IPS-20b (cell line): ENCODE measurements at regions not wholly inside any gene's neighbourhood (a gene's known extent, or its start where the extent isn't known, plus 50 kb on each side); places are given as distances from the start of the nearest gene placed in this dataset.

Experiments
- H3K27ac ChIP-seq: one replicate; pipeline ENCODE4 v1.5.1; 2013; ENCODE audit warnings: low read length
- H3K27me3 ChIP-seq: 2 replicates; pipeline ENCODE4 v1.6.1; 2013; ENCODE audit warnings: mild to moderate bottlenecking, low read length, inconsistent platforms; ENCODE audit not compliant: insufficient read depth
- H3K36me3 ChIP-seq: 2 replicates; pipeline ENCODE4 v1.6.1; 2013; ENCODE audit warnings: low read depth, mild to moderate bottlenecking, inconsistent platforms, low read length, moderate library complexity; ENCODE audit not compliant: insufficient read depth
- H3K4me1 ChIP-seq: 2 replicates; pipeline ENCODE4 v1.6.1; 2013; ENCODE audit warnings: mild to moderate bottlenecking, control low read depth, inconsistent platforms, low read length, moderate library complexity; ENCODE audit not compliant: insufficient read depth
- H3K4me3 ChIP-seq: 2 replicates; pipeline ENCODE4 v1.5.1; 2013; ENCODE audit warnings: mild to moderate bottlenecking, low read length, inconsistent platforms
- H3K9ac ChIP-seq: 2 replicates; pipeline ENCODE4 v1.6.1; 2013; ENCODE audit warnings: low read depth, mild to moderate bottlenecking, inconsistent platforms, low read length, moderate library complexity
- H3K9me3 ChIP-seq: 2 replicates; pipeline ENCODE4 v1.6.1; 2013; ENCODE audit warnings: mild to moderate bottlenecking, low read depth, low read length, inconsistent platforms; ENCODE audit not compliant: insufficient read depth

- no peak overlapping the region for H3K27ac ChIP-seq
- no peak overlapping the region for H3K4me3 ChIP-seq
- H3K9ac ChIP-seq: no peak overlapping the region
- no peaks in the 10 kb centered on the region for H3K9me3 ChIP-seq
- no peaks in the 10 kb centered on the region for H3K27me3 ChIP-seq
- H3K4me1 ChIP-seq: no peaks in the 10 kb centered on the region
- no peaks in the 10 kb centered on the region for H3K36me3 ChIP-seq
These were observed 280.0 kb upstream of the SHH start for GRCh38 chr7:156092307-156092706.

- Histone ChIP-seq H3K27ac (no peak overlapping the region), H3K27me3 (no peaks in the 10 kb centered on the region), H3K4me1 (no peaks in the 10 kb centered on the region), H3K4me3 (no peak overlapping the region), H3K9me3 (no peaks in the 10 kb centered on the region), H3K36me3 (no peaks in the 10 kb centered on the region), H3K9ac (no peak overlapping the region)
These were observed 279.3 kb upstream of the SHH start for GRCh38 chr7:156091519-156092080.

- H3K9me3 ChIP-seq: no peaks in the 10 kb centered on the region
- H3K36me3 ChIP-seq: no peaks in the 10 kb centered on the region
- no peaks in the 10 kb centered on the region for H3K4me1 ChIP-seq
- H3K9ac ChIP-seq: no peak overlapping the region
- H3K27me3 ChIP-seq: no peaks in the 10 kb centered on the region
- no peak overlapping the region for H3K4me3 ChIP-seq
- H3K27ac ChIP-seq: no peak overlapping the region
These were observed 278.7 kb upstream of the SHH start for GRCh38 chr7:156090988-156091387.

GRCh38 chr7:156089222-156089621, 277.0 kb upstream of the SHH start:
- Histone ChIP-seq H3K4me3 (no peak overlapping the region), H3K4me1 (no peaks in the 10 kb centered on the region), H3K9me3 (no peaks in the 10 kb centered on the region), H3K27ac (no peak overlapping the region), H3K9ac (no peak overlapping the region), H3K27me3 (no peaks in the 10 kb centered on the region), H3K36me3 (no peaks in the 10 kb centered on the region)

- Histone ChIP-seq H3K27me3 (no peaks in the 10 kb centered on the region), H3K9me3 (no peaks in the 10 kb centered on the region), H3K9ac (no peak overlapping the region), H3K4me3 (no peak overlapping the region), H3K4me1 (no peaks in the 10 kb centered on the region), H3K27ac (no peak overlapping the region), H3K36me3 (no peaks in the 10 kb centered on the region)
These were observed 275.9 kb upstream of the SHH start for GRCh38 chr7:156088115-156088514.

GRCh38 chr7:156082048-156083040, 270.1 kb upstream of the SHH start:
- Histone ChIP-seq H3K4me1 (no peaks in the 10 kb centered on the region), H3K9me3 (peaks cover 2% of the 10 kb centered on the region; the same call in 1 of the 2 replicates), H3K27ac (no peak overlapping the region), H3K36me3 (no peaks in the 10 kb centered on the region), H3K4me3 (no peak overlapping the region), H3K9ac (no peak overlapping the region), H3K27me3 (no peaks in the 10 kb centered on the region)

- no peaks in the 10 kb centered on the region for H3K36me3 ChIP-seq
- H3K9me3 ChIP-seq: peaks cover 2% of the 10 kb centered on the region; the same call in 1 of the 2 replicates
- H3K4me3 ChIP-seq: no peak overlapping the region
- no peak overlapping the region for H3K27ac ChIP-seq
- no peak overlapping the region for H3K9ac ChIP-seq
- no peaks in the 10 kb centered on the region for H3K27me3 ChIP-seq
- H3K4me1 ChIP-seq: no peaks in the 10 kb centered on the region
These were observed 268.3 kb upstream of the SHH start for GRCh38 chr7:156080596-156080995.

- Histone ChIP-seq H3K27ac (no peak overlapping the region), H3K27me3 (no peaks in the 10 kb centered on the region), H3K4me1 (no peaks in the 10 kb centered on the region), H3K9ac (no peak overlapping the region), H3K4me3 (no peak overlapping the region), H3K36me3 (no peaks in the 10 kb centered on the region), H3K9me3 (peaks cover 2% of the 10 kb centered on the region; the same call in 1 of the 2 replicates)
These were observed 267.8 kb upstream of the SHH start for GRCh38 chr7:156080046-156080445.

- no peaks in the 10 kb centered on the region for H3K27me3 ChIP-seq
- H3K4me1 ChIP-seq: no peaks in the 10 kb centered on the region
- no peak overlapping the region for H3K9ac ChIP-seq
- peaks cover 2% of the 10 kb centered on the region; the same call in 1 of the 2 replicates for H3K9me3 ChIP-seq
- H3K4me3 ChIP-seq: no peak overlapping the region
- H3K36me3 ChIP-seq: no peaks in the 10 kb centered on the region
- no peak overlapping the region for H3K27ac ChIP-seq
These were observed 266.9 kb upstream of the SHH start for GRCh38 chr7:156079156-156079555.

GRCh38 chr7:156074982-156075615, 262.8 kb upstream of the SHH start:
- no peaks in the 10 kb centered on the region for H3K27me3 ChIP-seq

GRCh38 chr7:156074084-156074483, 261.8 kb upstream of the SHH start:
- H3K9ac ChIP-seq: no peak overlapping the region
- no peaks in the 10 kb centered on the region for H3K36me3 ChIP-seq
- H3K27me3 ChIP-seq: no peaks in the 10 kb centered on the region
- H3K9me3 ChIP-seq: peaks cover 2% of the 10 kb centered on the region; the same call in 1 of the 2 replicates
- no peaks in the 10 kb centered on the region for H3K4me1 ChIP-seq
- no peak overlapping the region for H3K27ac ChIP-seq
- no peak overlapping the region for H3K4me3 ChIP-seq

More at GRCh38 chr7:156074982-156075615, 262.8 kb upstream of the SHH start:
- Histone ChIP-seq H3K9me3 (peaks cover 2% of the 10 kb centered on the region; the same call in 1 of the 2 replicates), H3K4me3 (no peak overlapping the region), H3K9ac (no peak overlapping the region), H3K4me1 (no peaks in the 10 kb centered on the region), H3K27ac (no peak overlapping the region), H3K36me3 (no peaks in the 10 kb centered on the region)
